ENCODE measurements at regions not wholly inside any gene's neighbourhood (a gene's known extent, or its start where the extent isn't known, plus 50 kb on each side); places are given as distances from the start of the nearest gene placed in this dataset.

GRCh38 chr6:166737261-166737660 is 110.2 kb upstream of the RPS6KA2 start:
- in situ Hi-C loops (cut with HindIII; ENCODE audit: low pct_ligation_motif_present, low sequenced_read_pairs) = no loop called here
- TF ChIP-seq CTCF (IDR thresholded peaks at IDR 0.05; ENCODE audit: low read depth, low read length, missing control alignments) = no peak
- DNase-seq = no peak
- no peaks in the 10 kb centered on the region for H3K27me3 ChIP-seq (replicated peaks)
- no peak overlapping the region for H3K4me3 ChIP-seq (ENCODE audit: low read depth, low read length)
- H3K27ac ChIP-seq = no peak overlapping the region
- H3K36me3 ChIP-seq (replicated peaks) = no peaks in the 10 kb centered on the region

GRCh38 chr6:166736634-166737033 is 109.6 kb upstream of the RPS6KA2 start:
- H3K4me3 ChIP-seq (ENCODE audit: low read depth, low read length) = no peak overlapping the region
- in situ Hi-C loops (cut with HindIII; ENCODE audit: low pct_ligation_motif_present, low sequenced_read_pairs) = no loop called here
- H3K36me3 ChIP-seq (replicated peaks) = no peaks in the 10 kb centered on the region
- DNase-seq = peak; percentile 71
- H3K27me3 ChIP-seq (replicated peaks) = no peaks in the 10 kb centered on the region
- no peak for TF ChIP-seq CTCF (IDR thresholded peaks at IDR 0.05; ENCODE audit: low read depth, low read length, missing control alignments)
- H3K27ac ChIP-seq = no peak overlapping the region

- in situ Hi-C loops (cut with HindIII; ENCODE audit: low pct_ligation_motif_present, low sequenced_read_pairs) = no loop called here
- Histone ChIP-seq H3K27me3 (replicated peaks) (no peaks in the 10 kb centered on the region), H3K36me3 (replicated peaks) (no peaks in the 10 kb centered on the region), H3K4me3 (ENCODE audit: low read depth, low read length) (no peak overlapping the region), H3K27ac (no peak overlapping the region)
- TF ChIP-seq CTCF (IDR thresholded peaks at IDR 0.05; ENCODE audit: low read depth, low read length, missing control alignments) = no peak
- no peak for DNase-seq
Observed at GRCh38 chr6:166733900-166734299, 106.8 kb upstream of the RPS6KA2 start.

GRCh38 chr6:166729658-166730057 is 102.6 kb upstream of the RPS6KA2 start:
- DNase-seq = no peak
- Histone ChIP-seq H3K27me3 (replicated peaks) (no peaks in the 10 kb centered on the region), H3K36me3 (replicated peaks) (no peaks in the 10 kb centered on the region), H3K4me3 (ENCODE audit: low read depth, low read length) (no peak overlapping the region), H3K27ac (no peak overlapping the region)
- no peak for TF ChIP-seq CTCF (IDR thresholded peaks at IDR 0.05; ENCODE audit: low read depth, low read length, missing control alignments)
- in situ Hi-C loops (cut with HindIII; ENCODE audit: low pct_ligation_motif_present, low sequenced_read_pairs) = no loop called here

- no peaks in the 10 kb centered on the region for H3K36me3 ChIP-seq (replicated peaks)
- H3K4me3 ChIP-seq (ENCODE audit: low read depth, low read length) = no peak overlapping the region
- in situ Hi-C loops (cut with HindIII; ENCODE audit: low pct_ligation_motif_present, low sequenced_read_pairs) = no loop called here
- H3K27me3 ChIP-seq (replicated peaks) = no peaks in the 10 kb centered on the region
- no peak for DNase-seq
- H3K27ac ChIP-seq = no peak overlapping the region
- no peak for TF ChIP-seq CTCF (IDR thresholded peaks at IDR 0.05; ENCODE audit: low read depth, low read length, missing control alignments)
Observed at GRCh38 chr6:166728884-166729530, 102.0 kb upstream of the RPS6KA2 start.

GRCh38 chr6:166726201-166726600 is 99.2 kb upstream of the RPS6KA2 start:
- no peak for TF ChIP-seq CTCF (IDR thresholded peaks at IDR 0.05; ENCODE audit: low read depth, low read length, missing control alignments)
- H3K27me3 ChIP-seq (replicated peaks) = no peaks in the 10 kb centered on the region
- H3K27ac ChIP-seq = no peak overlapping the region
- in situ Hi-C loops (cut with HindIII; ENCODE audit: low pct_ligation_motif_present, low sequenced_read_pairs) = no loop called here
- H3K4me3 ChIP-seq (ENCODE audit: low read depth, low read length) = no peak overlapping the region
- H3K36me3 ChIP-seq (replicated peaks) = no peaks in the 10 kb centered on the region
- no peak for DNase-seq
